Central memory CD8-positive, alpha-beta T cell (primary cell): ENCODE measurements at regions not wholly inside any gene's neighbourhood (a gene's known extent, or its start where the extent isn't known, plus 50 kb on each side); places are given as distances from the start of the nearest gene placed in this dataset.
"Not testable (repeated sequence)": the region's sequence is repeated elsewhere in the genome, so short reads cannot be mapped to it uniquely, and the experiment has no call there.

ENCODE experiments used
- ATAC-seq: fragments of 150-1000 bp; cut with Tn5 transposase; replicated peaks from 2 replicates; pipeline ENCODE4 v1.10.0; 2022; ENCODE audit warnings: mild to moderate bottlenecking, moderate FRiP score, moderate number of reproducible peaks; ENCODE audit not compliant: poor library complexity, severe bottlenecking; ENCODE audit errors: extremely low read depth
- DNase-seq, 2 donors: peaks; one replicate each; pipeline ENCODE4 v3.0.0; 2021; ENCODE audit warnings: low spot score in 2 of 2
- H3K27ac Mint-ChIP-seq: one replicate; pipeline ENCODE4 v1.8.0; 2022; ENCODE audit warnings: low read depth, mild to moderate bottlenecking, moderate library complexity, mixed read lengths
- H3K27me3 Mint-ChIP-seq: one replicate; pipeline ENCODE4 v1.8.0; 2022; ENCODE audit warnings: mixed read lengths
- H3K36me3 Mint-ChIP-seq: one replicate; pipeline ENCODE4 v1.8.0; 2022; ENCODE audit warnings: mild to moderate bottlenecking, moderate library complexity, mixed read lengths; ENCODE audit not compliant: insufficient read depth
- H3K4me1 Mint-ChIP-seq: one replicate; pipeline ENCODE4 v1.8.0; 2022; ENCODE audit warnings: mixed read lengths
- H3K4me3 Mint-ChIP-seq: one replicate; pipeline ENCODE4 v1.8.0; 2022; ENCODE audit warnings: mild to moderate bottlenecking, moderate library complexity, mixed read lengths
- H3K9me3 Mint-ChIP-seq: one replicate; pipeline ENCODE4 v1.8.0; 2022; ENCODE audit warnings: mixed read lengths

GRCh38 chrX:45485719-45486118 is 285.0 kb upstream of the DIPK2B start:
- DNase-seq (no peak), ATAC-seq (no peak)
- Mint-ChIP-seq H3K9me3 (peaks cover 6% of the 10 kb centered on the region), H3K4me1 (no peaks in the 10 kb centered on the region), H3K27ac (no peak overlapping the region), H3K4me3 (no peak overlapping the region), H3K36me3 (no peaks in the 10 kb centered on the region), H3K27me3 (no peaks in the 10 kb centered on the region)

GRCh38 chrX:45479835-45480422 is 279.3 kb upstream of the DIPK2B start:
- no peaks in the 10 kb centered on the region for H3K27me3 Mint-ChIP-seq
- no peak for ATAC-seq
- no peaks in the 10 kb centered on the region for H3K4me1 Mint-ChIP-seq
- no peak overlapping the region for H3K27ac Mint-ChIP-seq
- DNase-seq = no peak
- no peak overlapping the region for H3K4me3 Mint-ChIP-seq
- H3K9me3 Mint-ChIP-seq = no peaks in the 10 kb centered on the region
- no peaks in the 10 kb centered on the region for H3K36me3 Mint-ChIP-seq

GRCh38 chrX:45479196-45479834 is 278.6 kb upstream of the DIPK2B start:
- Mint-ChIP-seq H3K4me1 (no peaks in the 10 kb centered on the region), H3K9me3 (no peaks in the 10 kb centered on the region), H3K36me3 (no peaks in the 10 kb centered on the region), H3K4me3 (no peak overlapping the region), H3K27ac (no peak overlapping the region), H3K27me3 (no peaks in the 10 kb centered on the region)
- DNase-seq = no peak
- ATAC-seq = no peak

GRCh38 chrX:45472968-45473367 is 272.3 kb upstream of the DIPK2B start:
- H3K9me3 Mint-ChIP-seq = no peaks in the 10 kb centered on the region
- H3K27ac Mint-ChIP-seq = no peak overlapping the region
- no peak for ATAC-seq
- H3K4me3 Mint-ChIP-seq = no peak overlapping the region
- H3K36me3 Mint-ChIP-seq = peaks cover 2% of the 10 kb centered on the region
- no peak for DNase-seq
- peaks cover 20% of the 10 kb centered on the region for H3K27me3 Mint-ChIP-seq
- H3K4me1 Mint-ChIP-seq = no peaks in the 10 kb centered on the region

- H3K9me3 Mint-ChIP-seq = peaks cover 10% of the 10 kb centered on the region
- not testable (repeated sequence) for DNase-seq, ATAC-seq, H3K36me3 Mint-ChIP-seq, H3K4me1 Mint-ChIP-seq, H3K4me3 Mint-ChIP-seq, H3K27ac Mint-ChIP-seq
- peaks cover 29% of the 10 kb centered on the region for H3K27me3 Mint-ChIP-seq
Measured at GRCh38 chrX:45467537-45467936, 266.9 kb upstream of the DIPK2B start.

GRCh38 chrX:45455732-45456131 is 255.1 kb upstream of the DIPK2B start:
- not testable (repeated sequence) for H3K9me3 Mint-ChIP-seq, ATAC-seq, H3K4me3 Mint-ChIP-seq, H3K27me3 Mint-ChIP-seq, H3K4me1 Mint-ChIP-seq, DNase-seq, H3K36me3 Mint-ChIP-seq, H3K27ac Mint-ChIP-seq

- Mint-ChIP-seq H3K4me3 (no peak overlapping the region), H3K36me3 (no peaks in the 10 kb centered on the region), H3K9me3 (no peaks in the 10 kb centered on the region), H3K4me1 (no peaks in the 10 kb centered on the region), H3K27ac (no peak overlapping the region), H3K27me3 (peaks cover 7% of the 10 kb centered on the region)
- ATAC-seq = no peak
- DNase-seq = no peak
Measured at GRCh38 chrX:45454290-45454689, 253.6 kb upstream of the DIPK2B start.

GRCh38 chrX:45449982-45450381 is 249.3 kb upstream of the DIPK2B start:
- Mint-ChIP-seq H3K27ac (no peak overlapping the region), H3K4me1 (no peaks in the 10 kb centered on the region), H3K36me3 (no peaks in the 10 kb centered on the region), H3K4me3 (no peak overlapping the region), H3K27me3 (peaks cover 7% of the 10 kb centered on the region), H3K9me3 (no peaks in the 10 kb centered on the region)
- ATAC-seq (no peak), DNase-seq (no peak)

- no peak for ATAC-seq
- H3K4me1 Mint-ChIP-seq = no peaks in the 10 kb centered on the region
Measured at GRCh38 chrX:45447995-45448394, 247.3 kb upstream of the DIPK2B start.

GRCh38 chrX:45447331-45447730 is 246.7 kb upstream of the DIPK2B start:
- Mint-ChIP-seq H3K4me1 (no peaks in the 10 kb centered on the region), H3K27ac (no peak overlapping the region), H3K36me3 (no peaks in the 10 kb centered on the region), H3K9me3 (no peaks in the 10 kb centered on the region), H3K27me3 (no peaks in the 10 kb centered on the region), H3K4me3 (no peak overlapping the region)
- DNase-seq (no peak), ATAC-seq (no peak)

More at GRCh38 chrX:45447995-45448394, 247.3 kb upstream of the DIPK2B start:
- Mint-ChIP-seq H3K36me3 (no peaks in the 10 kb centered on the region), H3K9me3 (no peaks in the 10 kb centered on the region), H3K27ac (no peak overlapping the region), H3K4me3 (no peak overlapping the region), H3K27me3 (no peaks in the 10 kb centered on the region)
- DNase-seq = no peak

- ATAC-seq (no peak), DNase-seq (no peak)
- no peaks in the 10 kb centered on the region for H3K9me3 Mint-ChIP-seq
- no peaks in the 10 kb centered on the region for H3K27me3 Mint-ChIP-seq
- no peak overlapping the region for H3K27ac Mint-ChIP-seq
- H3K4me3 Mint-ChIP-seq = no peak overlapping the region
- H3K4me1 Mint-ChIP-seq = no peaks in the 10 kb centered on the region
- no peaks in the 10 kb centered on the region for H3K36me3 Mint-ChIP-seq
Measured at GRCh38 chrX:45445745-45446412, 245.2 kb upstream of the DIPK2B start.

- H3K27ac Mint-ChIP-seq = no peak overlapping the region
- H3K36me3 Mint-ChIP-seq = no peaks in the 10 kb centered on the region
- no peak for DNase-seq
- peaks cover 6% of the 10 kb centered on the region for H3K27me3 Mint-ChIP-seq
- H3K4me3 Mint-ChIP-seq = no peak overlapping the region
- no peaks in the 10 kb centered on the region for H3K9me3 Mint-ChIP-seq
- H3K4me1 Mint-ChIP-seq = no peaks in the 10 kb centered on the region
- no peak for ATAC-seq
Measured at GRCh38 chrX:45437186-45437585, 236.5 kb upstream of the DIPK2B start.

- H3K27ac Mint-ChIP-seq = no peak overlapping the region
- H3K27me3 Mint-ChIP-seq = peaks cover 6% of the 10 kb centered on the region
- H3K9me3 Mint-ChIP-seq = no peaks in the 10 kb centered on the region
- H3K36me3 Mint-ChIP-seq = no peaks in the 10 kb centered on the region
- H3K4me3 Mint-ChIP-seq = no peak overlapping the region
- H3K4me1 Mint-ChIP-seq = no peaks in the 10 kb centered on the region
- no peak for ATAC-seq
- DNase-seq = no peak
Measured at GRCh38 chrX:45435481-45435880, 234.8 kb upstream of the DIPK2B start.
